ENCODE measurements at regions not wholly inside any gene's neighbourhood (a gene's known extent, or its start where the extent isn't known, plus 50 kb on each side); places are given as distances from the start of the nearest gene placed in this dataset.

- dilution Hi-C loops (cut with MboI; ENCODE audit: extremely low pct_ligation_motif_present, low sequenced_read_pairs) = no loop called here
- H3K36me3 ChIP-seq (ENCODE audit: control insufficient read depth in 2 of 2, extremely low read depth in 1 of 2, insufficient read depth in 2 of 2, low read length in 2 of 2) = no peaks in the 10 kb centered on the region
- H3K9ac ChIP-seq (ENCODE audit: control insufficient read depth, extremely low read depth, insufficient read depth, low read length) = no peak overlapping the region
- FAIRE-seq = no peak
- no peaks in the 10 kb centered on the region for H3K9me1 ChIP-seq (ENCODE audit: control insufficient read depth, extremely low read depth, insufficient read depth, low read length)
- H3K27ac ChIP-seq (ENCODE audit: control insufficient read depth, insufficient read depth, low read length) = no peak overlapping the region
- H2AFZ ChIP-seq (ENCODE audit: control insufficient read depth, low read length) = no peak overlapping the region
- H3K4me3 ChIP-seq (ENCODE audit: control insufficient read depth in 2 of 3, extremely low read depth in 1 of 3, insufficient read depth in 2 of 3, low read depth in 1 of 3, low read length in 3 of 3) = no peak overlapping the region
- no peaks in the 10 kb centered on the region for H4K20me1 ChIP-seq (ENCODE audit: control insufficient read depth, extremely low read depth, insufficient read depth, low read length)
- TF ChIP-seq EZH2 (IDR thresholded peaks at IDR 0.05; ENCODE audit: low read length) = no peak
- no peak for TF ChIP-seq CTCF (optimal IDR thresholded peaks at IDR 0.05 in 1 of 3, IDR thresholded peaks at IDR 0.05 in 1 of 3, conservative IDR thresholded peaks at IDR 0.05 in 1 of 3; ENCODE audit: extremely low read depth in 1 of 3, insufficient read depth in 2 of 3, low read length in 3 of 3)
- no peaks in the 10 kb centered on the region for H3K4me1 ChIP-seq (ENCODE audit: control insufficient read depth, extremely low read depth, insufficient read depth, low read length)
- H3K27me3 ChIP-seq (ENCODE audit: control insufficient read depth, extremely low read depth, insufficient read depth, low read length) = peaks cover 3% of the 10 kb centered on the region
- DNase-seq (ENCODE audit: low read depth, low spot score) = no peak
- no peaks in the 10 kb centered on the region for H3K79me2 ChIP-seq (ENCODE audit: control insufficient read depth, insufficient read depth, low read length)
- no peaks in the 10 kb centered on the region for H3K9me3 ChIP-seq (ENCODE audit: control insufficient read depth, low read depth, low read length)
- H3K4me2 ChIP-seq (ENCODE audit: control insufficient read depth, extremely low read depth, insufficient read depth, low read depth, low read length) = no peak overlapping the region
Observed at GRCh38 chr1:113201560-113201959, 128.6 kb downstream of the LRIG2 start.

- H3K27ac ChIP-seq (ENCODE audit: control insufficient read depth, insufficient read depth, low read length) = no peak overlapping the region
- no peak overlapping the region for H3K9ac ChIP-seq (ENCODE audit: control insufficient read depth, extremely low read depth, insufficient read depth, low read length)
- H3K79me2 ChIP-seq (ENCODE audit: control insufficient read depth, insufficient read depth, low read length) = no peaks in the 10 kb centered on the region
- H2AFZ ChIP-seq (ENCODE audit: control insufficient read depth, low read length) = no peak overlapping the region
- H3K4me1 ChIP-seq (ENCODE audit: control insufficient read depth, extremely low read depth, insufficient read depth, low read length) = no peaks in the 10 kb centered on the region
- no peaks in the 10 kb centered on the region for H3K36me3 ChIP-seq (ENCODE audit: control insufficient read depth in 2 of 2, extremely low read depth in 1 of 2, insufficient read depth in 2 of 2, low read length in 2 of 2)
- peaks cover 6% of the 10 kb centered on the region for H3K27me3 ChIP-seq (ENCODE audit: control insufficient read depth, extremely low read depth, insufficient read depth, low read length)
- FAIRE-seq (no peak), DNase-seq (ENCODE audit: low read depth, low spot score) (no peak)
- dilution Hi-C loops (cut with MboI; ENCODE audit: extremely low pct_ligation_motif_present, low sequenced_read_pairs) = no loop called here
- H4K20me1 ChIP-seq (ENCODE audit: control insufficient read depth, extremely low read depth, insufficient read depth, low read length) = no peaks in the 10 kb centered on the region
- H3K9me3 ChIP-seq (ENCODE audit: control insufficient read depth, low read depth, low read length) = no peaks in the 10 kb centered on the region
- H3K4me2 ChIP-seq (ENCODE audit: control insufficient read depth, extremely low read depth, insufficient read depth, low read depth, low read length) = no peak overlapping the region
- no peaks in the 10 kb centered on the region for H3K9me1 ChIP-seq (ENCODE audit: control insufficient read depth, extremely low read depth, insufficient read depth, low read length)
- no peak for TF ChIP-seq EZH2 (IDR thresholded peaks at IDR 0.05; ENCODE audit: low read length)
- no peak for TF ChIP-seq CTCF (optimal IDR thresholded peaks at IDR 0.05 in 1 of 3, IDR thresholded peaks at IDR 0.05 in 1 of 3, conservative IDR thresholded peaks at IDR 0.05 in 1 of 3; ENCODE audit: extremely low read depth in 1 of 3, insufficient read depth in 2 of 3, low read length in 3 of 3)
- no peak overlapping the region for H3K4me3 ChIP-seq (ENCODE audit: control insufficient read depth in 2 of 3, extremely low read depth in 1 of 3, insufficient read depth in 2 of 3, low read depth in 1 of 3, low read length in 3 of 3)
Observed at GRCh38 chr1:113205980-113206766, 133.2 kb downstream of the LRIG2 start.

Data from keratinocyte (primary cell).